MM.1S (cell line): ENCODE measurements at regions not wholly inside any gene's neighbourhood (a gene's known extent, or its start where the extent isn't known, plus 50 kb on each side); places are given as distances from the start of the nearest gene placed in this dataset.

Source experiments
- DNase-seq: peaks from one replicate; pipeline ENCODE4 v3.0.0-alpha.2; 2015
- H2AFZ ChIP-seq: fragments of 300-600 bp; sonication (generic); 2 replicates; pipeline ENCODE4 v1.6.0; 2016; ENCODE audit warnings: antibody characterized with exemption, low read length
- H3F3A ChIP-seq: fragments of 300-600 bp; sonication (generic); 2 replicates; pipeline ENCODE4 v1.6.1; 2016; ENCODE audit warnings: mild to moderate bottlenecking, antibody characterized with exemption, low read length, moderate library complexity, mixed read lengths; ENCODE audit not compliant: insufficient read depth
- H3K27ac ChIP-seq: fragments of 300-600 bp; sonication (generic); 2 replicates; pipeline ENCODE4 v1.5.1; 2016; ENCODE audit warnings: mild to moderate bottlenecking, low read length
- H3K27me3 ChIP-seq: fragments of 300-600 bp; sonication (generic); replicated peaks from 2 replicates; pipeline ENCODE4 v1.6.0; 2016; ENCODE audit warnings: low read length; ENCODE audit not compliant: insufficient read depth
- H3K36me3 ChIP-seq: fragments of 300-600 bp; sonication (generic); replicated peaks from 2 replicates; pipeline ENCODE4 v1.6.1; 2016; ENCODE audit warnings: mild to moderate bottlenecking, low read length, mixed read lengths; ENCODE audit not compliant: insufficient read depth
- H3K4me1 ChIP-seq: fragments of 300-600 bp; sonication (generic); 2 replicates; pipeline ENCODE4 v1.6.1; 2016; ENCODE audit warnings: low read length, mixed read lengths
- H3K4me2 ChIP-seq: fragments of 300-600 bp; sonication (generic); 2 replicates; pipeline ENCODE4 v1.6.0; 2016; ENCODE audit warnings: low read depth, low read length
- H3K4me3 ChIP-seq: fragments of 300-600 bp; sonication (generic); 2 replicates; pipeline ENCODE4 v1.5.1; 2016; ENCODE audit warnings: low read length, mixed read lengths
- H3K79me2 ChIP-seq: fragments of 300-600 bp; sonication (generic); 2 replicates; pipeline ENCODE4 v1.6.1; 2016; ENCODE audit warnings: mixed run types, low read length, mixed read lengths
- H3K9ac ChIP-seq: fragments of 300-600 bp; sonication (generic); 2 replicates; pipeline ENCODE4 v1.6.1; 2016; ENCODE audit warnings: low read length, mixed read lengths
- H3K9me2 ChIP-seq: fragments of 300-600 bp; sonication (generic); replicated peaks from 2 replicates; pipeline ENCODE4 v1.6.1; 2016; ENCODE audit warnings: mild to moderate bottlenecking, low read length, mixed read lengths; ENCODE audit not compliant: insufficient read depth
- H3K9me3 ChIP-seq: fragments of 300-600 bp; sonication (generic); replicated peaks from 2 replicates; pipeline ENCODE4 v1.6.1; 2016; ENCODE audit warnings: mild to moderate bottlenecking, low read length, mixed read lengths; ENCODE audit not compliant: insufficient read depth
- H4K20me1 ChIP-seq: fragments of 300-600 bp; sonication (generic); 2 replicates; pipeline ENCODE4 v1.6.1; 2016; ENCODE audit warnings: mild to moderate bottlenecking, low read length, moderate library complexity, mixed read lengths; ENCODE audit not compliant: insufficient read depth
- CTCF ChIP-seq: fragments of 300-600 bp; sonication (generic); IDR thresholded peaks from 2 replicates; pipeline ENCODE4 v1.5.1; 2016; ENCODE audit warnings: antibody characterized with exemption, low read length, mixed read lengths
- EZH2 ChIP-seq: fragments of 300-600 bp; sonication (generic); optimal IDR thresholded peaks from 2 replicates; pipeline ENCODE3; 2017; ENCODE audit warnings: low read depth, mild to moderate bottlenecking, antibody characterized with exemption, low read length, mixed read lengths
- EZH2phosphoT487 ChIP-seq: fragments of 300-600 bp; sonication (generic); IDR thresholded peaks from 2 replicates; pipeline ENCODE4 v1.6.1; 2018; ENCODE audit warnings: antibody characterized with exemption, low read length

- Histone ChIP-seq H3K9me2 (no peaks in the 10 kb centered on the region), H2AFZ (no peak overlapping the region), H3K9ac (no peak overlapping the region), H3K79me2 (no peaks in the 10 kb centered on the region), H3K27me3 (no peaks in the 10 kb centered on the region), H3K4me3 (no peak overlapping the region), H3K36me3 (no peaks in the 10 kb centered on the region), H4K20me1 (no peaks in the 10 kb centered on the region), H3K4me2 (no peak overlapping the region), H3K4me1 (0 out of 2 replicates have a peak, but pooled peaks cover under 1% of the 10 kb centered on the region), H3K27ac (no peak overlapping the region), H3F3A (no peaks in the 10 kb centered on the region), H3K9me3 (no peaks in the 10 kb centered on the region)
- no peak for DNase-seq
- no peak for TF ChIP-seq EZH2phosphoT487
- no peak for TF ChIP-seq EZH2
These were observed 85.6 kb upstream of the BEND6 start for GRCh38 chr6:56869346-56869745.

- Histone ChIP-seq H3K9ac (no peak overlapping the region), H4K20me1 (no peaks in the 10 kb centered on the region), H3K4me1 (peaks cover 7% of the 10 kb centered on the region; the same call in 1 of the 2 replicates), H3F3A (no peaks in the 10 kb centered on the region), H3K4me2 (no peak overlapping the region), H3K27me3 (no peaks in the 10 kb centered on the region), H3K9me2 (no peaks in the 10 kb centered on the region), H3K4me3 (no peak overlapping the region), H3K36me3 (no peaks in the 10 kb centered on the region), H2AFZ (no peak overlapping the region), H3K9me3 (no peaks in the 10 kb centered on the region), H3K27ac (no peak overlapping the region), H3K79me2 (no peaks in the 10 kb centered on the region)
- no peak for TF ChIP-seq EZH2phosphoT487
- no peak for TF ChIP-seq CTCF
- no peak for TF ChIP-seq EZH2
- DNase-seq = no peak
These were observed 86.2 kb upstream of the BEND6 start for GRCh38 chr6:56868687-56869086.

- Histone ChIP-seq H2AFZ (no peak overlapping the region), H3K36me3 (no peaks in the 10 kb centered on the region), H3K4me3 (no peak overlapping the region), H3K4me2 (no peak overlapping the region), H3K79me2 (no peaks in the 10 kb centered on the region), H3F3A (no peaks in the 10 kb centered on the region), H4K20me1 (no peaks in the 10 kb centered on the region), H3K9me2 (no peaks in the 10 kb centered on the region), H3K9ac (no peak overlapping the region), H3K9me3 (no peaks in the 10 kb centered on the region), H3K27ac (no peak overlapping the region), H3K27me3 (no peaks in the 10 kb centered on the region), H3K4me1 (peaks cover 23% of the 10 kb centered on the region)
- no peak for TF ChIP-seq EZH2
- TF ChIP-seq CTCF = no peak
- TF ChIP-seq EZH2phosphoT487 = no peak
- no peak for DNase-seq
These were observed 87.9 kb upstream of the BEND6 start for GRCh38 chr6:56866917-56867522.

- Histone ChIP-seq H3K9ac (no peak overlapping the region), H3K79me2 (no peaks in the 10 kb centered on the region), H3K4me2 (no peak overlapping the region), H3F3A (no peaks in the 10 kb centered on the region), H3K4me3 (no peak overlapping the region), H3K4me1 (peaks cover 23% of the 10 kb centered on the region), H3K9me3 (no peaks in the 10 kb centered on the region), H2AFZ (no peak overlapping the region), H3K36me3 (no peaks in the 10 kb centered on the region), H3K27me3 (no peaks in the 10 kb centered on the region), H3K9me2 (no peaks in the 10 kb centered on the region), H3K27ac (no peak overlapping the region), H4K20me1 (no peaks in the 10 kb centered on the region)
- TF ChIP-seq EZH2 (no peak), CTCF (no peak)
- DNase-seq = no peak
These were observed 89.6 kb upstream of the BEND6 start for GRCh38 chr6:56865081-56865875.
